NCI-H146 (cell line): ENCODE measurements at regions not wholly inside any gene's neighbourhood (a gene's known extent, or its start where the extent isn't known, plus 50 kb on each side); places are given as distances from the start of the nearest gene placed in this dataset.

Experiments
- DNase-seq: peaks from one replicate; lab custom pipeline; 2025; lab: John Stamatoyannopoulos, UW

DNA sequence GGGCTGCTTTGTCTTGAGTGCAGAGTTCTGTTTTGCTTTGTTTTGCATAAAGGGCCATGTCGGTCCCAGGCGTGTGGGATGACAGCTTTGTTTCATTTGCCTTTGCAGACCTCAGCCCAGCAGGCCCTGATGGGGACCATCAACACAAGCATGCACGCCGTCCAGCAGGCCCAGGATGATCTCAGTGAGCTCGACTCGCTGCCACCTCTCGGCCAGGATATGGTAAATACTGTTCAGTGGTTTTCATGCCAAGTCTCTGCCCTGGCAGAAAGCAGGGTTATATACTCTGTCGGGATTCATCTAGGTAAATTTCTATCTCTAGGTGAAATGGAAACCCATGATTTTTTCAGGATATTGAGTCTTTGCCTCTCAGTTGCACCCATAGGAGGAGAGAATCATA is 343.9 kb upstream of the TPM1 start:
- no peak for DNase-seq

- no peak for DNase-seq
Observed at GRCh38 chr15:62706317-62706716, 336.2 kb upstream of the TPM1 start.

GRCh38 chr15:62708470-62708869 is 334.1 kb upstream of the TPM1 start:
- no peak for DNase-seq

DNA sequence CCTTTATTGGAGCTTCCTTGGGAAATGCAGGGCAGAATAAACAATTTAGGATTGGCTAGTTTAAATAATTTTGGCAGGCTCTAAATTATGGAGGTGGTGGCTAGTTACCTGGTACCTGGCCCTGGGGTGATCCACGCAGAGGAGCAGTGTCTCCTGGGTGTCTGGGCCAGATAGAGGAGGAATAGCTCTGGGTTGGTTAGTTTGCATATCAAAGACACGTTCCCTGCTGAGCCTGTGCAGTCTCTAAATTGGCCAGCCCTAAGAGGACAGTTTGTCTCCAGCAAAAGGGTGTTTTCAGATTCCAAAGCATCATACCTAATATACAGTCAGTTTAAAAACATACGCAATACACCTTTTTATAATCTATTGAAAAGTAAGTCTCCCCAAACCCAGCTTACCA is 333.3 kb upstream of the TPM1 start:
- no peak for DNase-seq

- no peak for DNase-seq
Observed at GRCh38 chr15:62711691-62712454, 330.7 kb upstream of the TPM1 start.

DNA sequence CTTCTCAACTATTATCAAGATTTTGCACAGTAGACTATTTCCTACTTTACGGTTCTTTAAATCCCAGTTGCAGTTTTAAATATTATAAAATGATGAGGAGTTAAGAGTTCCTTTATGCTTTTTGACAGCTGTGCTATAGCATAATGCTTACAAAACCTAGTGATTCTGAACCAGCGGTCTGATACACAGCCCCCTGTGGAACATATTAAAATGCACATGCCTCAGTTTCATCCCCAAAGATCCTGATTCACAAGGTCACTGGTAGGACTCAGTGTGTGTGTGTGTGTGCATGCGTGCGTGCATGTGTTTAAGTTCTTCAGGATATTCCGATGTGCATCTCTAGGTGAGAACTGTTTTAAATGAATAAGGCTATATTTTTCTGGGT is 330.1 kb upstream of the TPM1 start:
- no peak for DNase-seq

GRCh38 chr15:62715946-62716345 is 326.6 kb upstream of the TPM1 start:
- no peak for DNase-seq

DNA sequence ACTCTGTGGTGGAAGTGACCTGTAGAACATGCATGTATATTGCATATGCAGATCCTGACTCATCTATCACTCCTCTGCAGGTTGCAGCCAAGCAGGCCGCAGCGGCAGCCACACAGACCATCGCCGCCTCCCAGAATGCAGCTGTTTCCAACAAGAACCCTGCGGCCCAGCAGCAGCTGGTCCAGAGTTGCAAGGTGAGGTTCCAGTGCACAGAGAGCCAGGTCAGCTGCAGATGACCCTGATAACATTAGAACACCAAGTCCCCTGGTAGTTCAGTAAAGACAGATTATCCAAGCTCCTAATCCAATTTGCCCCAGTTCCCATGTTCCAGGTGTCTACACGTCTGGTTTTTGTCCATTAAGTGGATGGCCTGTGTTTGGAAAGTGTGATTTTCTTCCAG is 325.1 kb upstream of the TPM1 start:
- DNase-seq = no peak

DNA sequence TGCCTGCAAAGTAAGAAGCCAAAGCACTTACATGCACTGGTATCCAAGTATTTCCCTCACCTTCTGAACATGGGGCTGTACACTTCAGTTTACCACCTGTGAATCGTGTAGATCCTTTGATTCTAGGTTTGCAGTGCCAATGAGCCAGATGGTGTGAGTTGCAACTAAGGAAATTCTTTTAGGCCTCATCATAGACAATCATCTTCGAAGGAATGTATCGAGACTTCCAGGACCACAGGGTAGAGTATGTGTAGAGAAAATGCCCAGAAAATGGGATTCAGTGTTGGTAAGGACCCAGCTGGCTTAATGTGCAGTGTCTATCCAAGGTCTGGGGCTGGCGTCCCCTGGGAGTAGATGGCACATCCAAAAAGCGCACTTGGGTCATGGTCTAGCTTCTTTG is 323.2 kb upstream of the TPM1 start:
- DNase-seq = no peak

DNA sequence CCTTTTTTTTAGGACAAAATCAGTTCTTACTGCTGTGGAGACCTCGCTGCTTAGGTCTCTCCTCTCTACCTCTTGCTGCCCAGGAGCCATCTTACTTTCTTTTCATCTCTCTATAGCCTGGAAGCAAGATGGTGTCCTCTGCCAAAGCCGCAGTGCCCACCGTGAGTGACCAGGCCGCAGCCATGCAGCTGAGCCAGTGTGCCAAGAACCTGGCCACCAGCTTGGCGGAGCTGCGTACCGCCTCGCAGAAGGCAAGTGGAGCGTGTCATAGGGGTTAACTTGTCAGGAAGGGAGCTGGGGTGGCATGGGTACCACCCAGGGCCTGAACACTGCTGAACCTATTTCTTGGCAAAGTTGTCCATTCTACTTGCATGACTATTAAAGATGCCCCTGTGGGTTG is 320.3 kb upstream of the TPM1 start:
- DNase-seq = no peak

GRCh38 chr15:62726461-62726860 is 316.1 kb upstream of the TPM1 start:
- DNase-seq = no peak

DNA sequence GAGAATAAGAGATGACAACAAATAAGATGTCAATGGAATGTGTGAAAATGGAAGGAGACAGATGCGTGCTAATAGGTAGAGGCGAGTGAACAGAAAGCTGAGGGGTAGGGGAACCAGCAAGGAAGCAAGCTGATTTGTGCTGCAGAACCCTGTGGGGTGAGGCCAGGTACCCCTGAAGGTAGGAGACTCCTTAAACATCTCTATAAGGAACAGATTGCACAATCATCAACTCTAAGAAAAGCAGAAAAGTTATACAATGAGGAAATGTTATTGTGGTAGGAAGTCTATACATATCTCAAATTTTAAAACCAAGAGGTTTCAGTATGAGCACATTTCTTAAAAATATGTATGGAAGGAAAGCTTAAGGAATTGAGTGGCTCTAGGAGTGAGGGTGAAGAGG is 315.0 kb upstream of the TPM1 start:
- no peak for DNase-seq

- DNase-seq = no peak
Observed at GRCh38 chr15:62730825-62731224, 311.7 kb upstream of the TPM1 start.

GRCh38 chr15:62732078-62732477 is 310.5 kb upstream of the TPM1 start:
- DNase-seq = no peak

- peak; percentile 18 for DNase-seq
Observed at GRCh38 chr15:62734706-62735105, 307.8 kb upstream of the TPM1 start.

GRCh38 chr15:62736756-62737155 is 305.8 kb upstream of the TPM1 start:
- DNase-seq = no peak

DNA sequence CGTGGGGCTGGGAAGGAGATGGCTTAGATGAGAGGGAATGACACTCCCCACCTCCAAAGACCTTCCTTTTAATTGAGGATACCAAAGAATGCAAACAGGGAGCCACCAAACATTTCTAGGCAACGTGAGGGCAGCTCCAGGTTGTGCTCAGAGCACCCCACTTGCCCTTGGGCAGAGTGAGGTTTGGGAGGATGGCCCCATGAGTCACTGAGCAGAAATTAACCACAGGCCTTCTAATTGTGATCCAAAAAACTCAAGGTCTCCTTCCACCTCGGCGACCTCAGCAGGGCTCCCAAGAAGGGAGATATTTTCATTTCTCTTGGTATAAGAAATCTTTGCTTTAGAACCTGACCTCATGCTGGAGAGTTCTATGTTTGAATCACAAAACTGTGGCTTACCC is 305.0 kb upstream of the TPM1 start:
- no peak for DNase-seq

GRCh38 chr15:62739082-62739481 is 303.5 kb upstream of the TPM1 start:
- DNase-seq = no peak

GRCh38 chr15:62739507-62739906 is 303.0 kb upstream of the TPM1 start:
- DNase-seq = no peak

DNA sequence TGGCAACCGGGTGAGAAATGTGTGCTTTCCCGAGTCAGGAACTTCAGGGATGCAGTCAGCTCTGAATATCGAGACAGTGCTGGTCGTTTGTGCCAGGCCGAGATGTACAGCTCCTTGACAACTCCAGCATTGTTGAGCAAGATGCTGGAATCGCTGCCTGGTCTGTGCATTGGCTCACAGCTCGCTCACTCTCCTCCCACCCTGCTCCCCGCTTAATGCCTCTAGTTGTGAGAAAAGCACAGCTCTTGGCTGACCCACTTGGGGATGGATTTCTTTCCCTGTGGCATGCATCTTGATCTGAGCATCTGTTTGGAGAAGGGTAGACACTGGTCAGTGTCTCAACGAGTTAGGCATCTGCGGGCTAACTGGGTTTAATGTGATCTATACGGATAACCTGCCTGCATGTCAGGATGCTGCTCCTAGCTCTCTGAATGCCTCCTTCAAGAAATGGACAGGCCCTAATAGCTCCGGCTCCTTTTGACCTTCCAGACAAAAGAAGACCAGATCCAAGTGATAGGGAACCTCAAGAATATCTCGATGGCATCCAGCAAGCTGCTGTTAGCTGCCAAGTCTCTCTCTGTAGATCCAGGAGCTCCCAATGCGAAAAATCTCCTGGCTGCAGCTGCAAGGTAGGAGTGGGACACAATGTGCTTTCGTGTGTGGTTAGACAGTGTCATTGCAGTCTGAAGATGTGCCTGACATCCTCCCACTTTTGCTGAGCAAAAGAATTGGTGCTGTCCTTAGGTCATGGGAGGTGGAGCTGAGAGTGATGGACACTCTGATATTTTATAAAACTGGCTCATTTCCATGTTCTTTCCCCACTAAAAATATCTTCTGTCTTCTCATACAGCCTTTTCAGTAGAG is 302.2 kb upstream of the TPM1 start:
- no peak for DNase-seq

GRCh38 chr15:62741106-62741505 is 301.4 kb upstream of the TPM1 start:
- DNase-seq = no peak

- peak; percentile 51 for DNase-seq
Observed at GRCh38 chr15:62742409-62743171, 300.0 kb upstream of the TPM1 start.
